RPMI7951 (cell line): ENCODE measurements at regions not wholly inside any gene's neighbourhood (a gene's known extent, or its start where the extent isn't known, plus 50 kb on each side); places are given as distances from the start of the nearest gene placed in this dataset.
"Not testable (repeated sequence)": the region's sequence is repeated elsewhere in the genome, so short reads cannot be mapped to it uniquely, and the experiment has no call there.

ENCODE experiments used
- DNase-seq: peaks from one replicate; pipeline ENCODE4 v3.0.0-alpha.2; 2012; ENCODE audit warnings: low read depth

GRCh38 chrX:122046815-122047214 lies 999.4 kb downstream of the GLUD2 start:
- peak; percentile 34 for DNase-seq

- DNase-seq, result peak; percentile 39
Observed at GRCh38 chrX:122047261-122047660, 999.9 kb downstream of the GLUD2 start.

- DNase-seq, result peak; percentile 42
Observed at GRCh38 chrX:122055460-122055859, 1008.0 kb downstream of the GLUD2 start.

- DNase-seq, result peak; percentile 73
Observed at GRCh38 chrX:122055979-122056715, 1008.7 kb downstream of the GLUD2 start.

GRCh38 chrX:122076241-122076640 lies 1028.8 kb downstream of the GLUD2 start:
- DNase-seq, result no peak

GRCh38 chrX:122078079-122078478 lies 1030.7 kb downstream of the GLUD2 start:
- no peak for DNase-seq

- DNase-seq, result no peak
Observed at GRCh38 chrX:122087341-122087740, 1039.9 kb downstream of the GLUD2 start.

GRCh38 chrX:122091571-122091970 lies 1044.2 kb downstream of the GLUD2 start:
- no peak for DNase-seq

GRCh38 chrX:122092360-122092759 lies 1045.0 kb downstream of the GLUD2 start:
- DNase-seq, result no peak

GRCh38 chrX:122092978-122093377 lies 1045.6 kb downstream of the GLUD2 start:
- no peak for DNase-seq

GRCh38 chrX:122094611-122095010 lies 1047.2 kb downstream of the GLUD2 start:
- DNase-seq, result peak; percentile 81

- DNase-seq, result no peak
Observed at GRCh38 chrX:122113376-122113775, 1066.0 kb downstream of the GLUD2 start.

- DNase-seq, result no peak
Observed at GRCh38 chrX:122113896-122114295, 1066.5 kb downstream of the GLUD2 start.

GRCh38 chrX:122115604-122116003 lies 1068.2 kb downstream of the GLUD2 start:
- peak; percentile 1 for DNase-seq

- no peak for DNase-seq
Observed at GRCh38 chrX:122119361-122119760, 1064.7 kb upstream of the GRIA3 start.

- DNase-seq, result peak; percentile 10
Observed at GRCh38 chrX:122122274-122122673, 1061.8 kb upstream of the GRIA3 start.

- DNase-seq, result no peak
Observed at GRCh38 chrX:122133478-122133877, 1050.6 kb upstream of the GRIA3 start.

GRCh38 chrX:122134291-122134690 lies 1049.8 kb upstream of the GRIA3 start:
- DNase-seq, result no peak

GRCh38 chrX:122135070-122135469 lies 1049.0 kb upstream of the GRIA3 start:
- DNase-seq, result no peak

- not testable (repeated sequence) for DNase-seq
Observed at GRCh38 chrX:122140219-122140618, 1043.9 kb upstream of the GRIA3 start.

- no peak for DNase-seq
Observed at GRCh38 chrX:122154019-122154418, 1030.1 kb upstream of the GRIA3 start.

GRCh38 chrX:122168241-122168640 lies 1015.8 kb upstream of the GRIA3 start:
- DNase-seq, result no peak

GRCh38 chrX:122184791-122185190 lies 999.3 kb upstream of the GRIA3 start:
- no peak for DNase-seq
